WTC11 (cell line): ENCODE measurements at regions not wholly inside any gene's neighbourhood (a gene's known extent, or its start where the extent isn't known, plus 50 kb on each side); places are given as distances from the start of the nearest gene placed in this dataset.
A peak's percentile ranks its signal among the peaks of the same experiment; 100 is the strongest.

Experiments used
- ATAC-seq: fragments of 200-7000 bp; cut with Tn5 transposase; 2 replicates; pipeline ENCODE4 v1.10.0; 2021; ENCODE audit warnings: mild to moderate bottlenecking, moderate library complexity
- CTCF ChIA-PET: fragments of 300-600 bp; sonication (Branson Sonifier 250); formaldehyde crosslinking; loops from one replicate; lab custom pipeline; 2021; ENCODE audit warnings: antibody characterized with exemption; lab: Charles Lee
- POLR2A ChIA-PET: fragments of 350-600 bp; sonication (Branson Sonifier 250); formaldehyde crosslinking; loops from one replicate; lab custom pipeline; 2021; ENCODE audit warnings: antibody characterized with exemption; lab: Charles Lee
- DNase-seq: peaks from one replicate; pipeline ENCODE4 v3.0.0; 2021; ENCODE audit warnings: low spot score
- H3K27ac Mint-ChIP-seq: 2 replicates; pipeline ENCODE4 v1.8.0; 2021; ENCODE audit warnings: mixed read lengths
- H3K27me3 Mint-ChIP-seq: 2 replicates; pipeline ENCODE4 v1.8.0; 2021; ENCODE audit warnings: low read depth, mild to moderate bottlenecking, moderate library complexity, mixed read lengths
- H3K36me3 Mint-ChIP-seq: 2 replicates; pipeline ENCODE4 v1.8.0; 2021; ENCODE audit warnings: mixed read lengths
- H3K4me1 Mint-ChIP-seq: 2 replicates; pipeline ENCODE4 v1.8.0; 2022; ENCODE audit warnings: mixed read lengths
- H3K4me3 Mint-ChIP-seq: 2 replicates; pipeline ENCODE4 v1.8.0; 2021; ENCODE audit warnings: mild to moderate bottlenecking, moderate library complexity, mixed read lengths
- H3K9me3 Mint-ChIP-seq: 2 replicates; pipeline ENCODE4 v1.8.0; 2021; ENCODE audit warnings: mixed read lengths
- ATF1 ChIP-seq: sonication (generic); formaldehyde crosslinking; IDR thresholded peaks from 2 replicates; pipeline ENCODE4 v1.8.1; 2023; ENCODE audit warnings: mild to moderate bottlenecking, moderate library complexity, missing genetic modification reagents
- ELF4 ChIP-seq: sonication (generic); formaldehyde crosslinking; IDR thresholded peaks from 2 replicates; pipeline ENCODE4 v1.8.1; 2022; ENCODE audit warnings: low read depth, mild to moderate bottlenecking, moderate library complexity, missing genetic modification reagents
- EMX1 ChIP-seq: fragments of 250-450 bp; sonication (Bioruptor Pico); IDR thresholded peaks from 2 replicates; pipeline ENCODE4 v1.8.0; 2021; ENCODE audit warnings: mild to moderate bottlenecking
- FOXK1 ChIP-seq: sonication (generic); formaldehyde crosslinking; IDR thresholded peaks from 2 replicates; pipeline ENCODE4 v1.8.0; 2022; ENCODE audit warnings: mild to moderate bottlenecking, moderate library complexity, missing genetic modification reagents
- GTF2I ChIP-seq: fragments of 250-450 bp; sonication (Bioruptor Pico); conservative IDR thresholded peaks from 2 replicates; pipeline ENCODE4 v1.4.0; 2021; ENCODE audit warnings: mild to moderate bottlenecking
- SMAD3 ChIP-seq: sonication (generic); formaldehyde crosslinking; IDR thresholded peaks from 2 replicates; pipeline ENCODE4 v1.8.0; 2022; ENCODE audit warnings: missing genetic modification reagents, mild to moderate bottlenecking, borderline replicate concordance
- SP1 ChIP-seq: sonication (generic); formaldehyde crosslinking; conservative IDR thresholded peaks from 2 replicates; pipeline ENCODE4 v1.8.1; 2022; ENCODE audit warnings: missing genetic modification reagents
- ZNF416 ChIP-seq: fragments of 250-450 bp; sonication (Bioruptor Pico); IDR thresholded peaks from 2 replicates; pipeline ENCODE4 v1.9.0; 2021; ENCODE audit warnings: mild to moderate bottlenecking, inconsistent platforms
- TF ChIP-seq, protein P1 (sequence below): fragments of 250-450 bp; sonication (Bioruptor Pico); IDR thresholded peaks from 2 replicates; pipeline ENCODE4 v1.9.0; 2021; ENCODE audit warnings: moderate library complexity, mild to moderate bottlenecking, inconsistent platforms, borderline replicate concordance
- TF ChIP-seq, protein P2 (sequence below): sonication (generic); formaldehyde crosslinking; IDR thresholded peaks from 2 replicates; pipeline ENCODE4 v1.8.0; 2023; ENCODE audit warnings: mild to moderate bottlenecking, missing genetic modification reagents
- TF ChIP-seq, protein P3 (sequence below): fragments of 250-450 bp; sonication (Bioruptor Pico); IDR thresholded peaks from 2 replicates; pipeline ENCODE4 v1.8.0; 2021; ENCODE audit warnings: mild to moderate bottlenecking
- TF ChIP-seq, protein P4 (sequence below): sonication (generic); formaldehyde crosslinking; IDR thresholded peaks from 2 replicates; pipeline ENCODE4 v1.8.1; 2023; ENCODE audit warnings: mild to moderate bottlenecking, missing genetic modification reagents, moderate library complexity
- TF ChIP-seq, protein P5 (sequence below): sonication (generic); formaldehyde crosslinking; IDR thresholded peaks from 2 replicates; pipeline ENCODE4 v1.8.1; 2022; ENCODE audit warnings: low read depth, missing genetic modification reagents, borderline replicate concordance
- TF ChIP-seq, protein P6 (sequence below): sonication (generic); formaldehyde crosslinking; IDR thresholded peaks from 2 replicates; pipeline ENCODE4 v1.8.1; 2022; ENCODE audit warnings: low read depth, mild to moderate bottlenecking, moderate library complexity, missing genetic modification reagents, borderline replicate concordance
- TF ChIP-seq, protein P7 (sequence below): sonication (generic); formaldehyde crosslinking; IDR thresholded peaks from 2 replicates; pipeline ENCODE4 v1.8.0; 2022; ENCODE audit warnings: mild to moderate bottlenecking, missing genetic modification reagents
- TF ChIP-seq, protein P8 (sequence below): sonication (generic); formaldehyde crosslinking; conservative IDR thresholded peaks from 2 replicates; pipeline ENCODE4 v1.8.1; 2022; ENCODE audit warnings: mild to moderate bottlenecking, missing genetic modification reagents
- TF ChIP-seq, protein P9 (sequence below): sonication (generic); formaldehyde crosslinking; IDR thresholded peaks from 2 replicates; pipeline ENCODE4 v1.8.1; 2022; ENCODE audit warnings: missing genetic modification reagents, borderline replicate concordance

DNA sequence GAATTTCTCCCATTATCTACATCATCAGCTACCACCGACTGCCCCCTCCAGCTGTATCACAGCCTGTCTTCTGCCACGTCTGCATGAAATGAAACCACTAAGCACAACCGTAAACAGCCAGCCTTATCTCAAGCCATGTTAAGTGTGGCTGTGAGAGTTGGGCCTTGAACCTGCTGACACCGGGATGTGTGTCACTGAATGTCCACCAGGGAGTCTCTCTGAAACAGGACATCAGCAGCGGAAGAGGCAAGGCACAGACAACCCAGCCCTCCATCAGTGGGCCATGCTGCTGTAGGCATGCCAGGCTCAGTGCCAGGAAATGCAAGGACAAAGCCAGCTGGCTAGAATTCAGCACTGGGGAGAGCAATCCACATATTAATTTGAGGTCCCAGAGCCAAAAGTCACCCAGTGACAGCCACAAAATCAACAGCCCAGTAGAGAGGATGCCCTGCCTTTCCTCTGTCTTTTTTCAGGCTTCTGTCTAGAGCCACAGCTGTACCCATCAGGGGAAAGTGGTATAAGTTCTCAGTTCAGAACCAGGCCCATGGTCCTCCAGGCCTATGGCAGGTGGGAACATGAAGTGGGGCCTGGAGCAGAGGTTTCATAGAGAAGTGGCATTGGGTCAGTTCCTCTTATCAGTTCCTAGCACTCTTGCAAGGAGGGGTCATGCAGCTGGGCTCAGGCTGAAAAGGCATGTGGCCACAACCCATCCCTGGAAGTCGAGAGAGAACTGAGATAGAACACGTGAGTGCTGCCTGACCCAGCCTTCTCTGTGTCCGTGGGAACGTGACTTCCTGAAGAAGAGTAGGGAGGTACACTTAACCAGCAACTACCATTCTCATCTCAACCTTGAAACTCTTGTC, 199.4 kb downstream of the ESM1 start:
- no peaks in the 10 kb centered on the region for H3K36me3 Mint-ChIP-seq
- H3K4me1 Mint-ChIP-seq, result no peaks in the 10 kb centered on the region
- ATAC-seq (peak; percentile 47), DNase-seq (no peak)
- ChIA-PET CTCF (no interaction called here), POLR2A (no interaction called here)
- H3K27ac Mint-ChIP-seq, result no peak overlapping the region
- TF ChIP-seq, protein P1, sequence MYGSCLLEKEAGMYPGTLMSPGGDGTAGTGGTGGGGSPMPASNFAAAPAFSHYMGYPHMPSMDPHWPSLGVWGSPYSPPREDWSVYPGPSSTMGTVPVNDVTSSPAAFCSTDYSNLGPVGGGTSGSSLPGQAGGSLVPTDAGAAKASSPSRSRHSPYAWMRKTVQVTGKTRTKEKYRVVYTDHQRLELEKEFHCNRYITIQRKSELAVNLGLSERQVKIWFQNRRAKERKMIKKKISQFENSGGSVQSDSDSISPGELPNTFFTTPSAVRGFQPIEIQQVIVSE (CRISPR knock-in tag), result no peak
- TF ChIP-seq SMAD3 (CRISPR knock-in tag), result no peak
- no peak for TF ChIP-seq EMX1 (CRISPR knock-in tag)
- TF ChIP-seq, protein P2, sequence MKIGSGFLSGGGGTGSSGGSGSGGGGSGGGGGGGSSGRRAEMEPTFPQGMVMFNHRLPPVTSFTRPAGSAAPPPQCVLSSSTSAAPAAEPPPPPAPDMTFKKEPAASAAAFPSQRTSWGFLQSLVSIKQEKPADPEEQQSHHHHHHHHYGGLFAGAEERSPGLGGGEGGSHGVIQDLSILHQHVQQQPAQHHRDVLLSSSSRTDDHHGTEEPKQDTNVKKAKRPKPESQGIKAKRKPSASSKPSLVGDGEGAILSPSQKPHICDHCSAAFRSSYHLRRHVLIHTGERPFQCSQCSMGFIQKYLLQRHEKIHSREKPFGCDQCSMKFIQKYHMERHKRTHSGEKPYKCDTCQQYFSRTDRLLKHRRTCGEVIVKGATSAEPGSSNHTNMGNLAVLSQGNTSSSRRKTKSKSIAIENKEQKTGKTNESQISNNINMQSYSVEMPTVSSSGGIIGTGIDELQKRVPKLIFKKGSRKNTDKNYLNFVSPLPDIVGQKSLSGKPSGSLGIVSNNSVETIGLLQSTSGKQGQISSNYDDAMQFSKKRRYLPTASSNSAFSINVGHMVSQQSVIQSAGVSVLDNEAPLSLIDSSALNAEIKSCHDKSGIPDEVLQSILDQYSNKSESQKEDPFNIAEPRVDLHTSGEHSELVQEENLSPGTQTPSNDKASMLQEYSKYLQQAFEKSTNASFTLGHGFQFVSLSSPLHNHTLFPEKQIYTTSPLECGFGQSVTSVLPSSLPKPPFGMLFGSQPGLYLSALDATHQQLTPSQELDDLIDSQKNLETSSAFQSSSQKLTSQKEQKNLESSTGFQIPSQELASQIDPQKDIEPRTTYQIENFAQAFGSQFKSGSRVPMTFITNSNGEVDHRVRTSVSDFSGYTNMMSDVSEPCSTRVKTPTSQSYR (CRISPR knock-in tag), result no peak
- TF ChIP-seq FOXK1 (CRISPR knock-in tag), result no peak
- TF ChIP-seq, protein P3, sequence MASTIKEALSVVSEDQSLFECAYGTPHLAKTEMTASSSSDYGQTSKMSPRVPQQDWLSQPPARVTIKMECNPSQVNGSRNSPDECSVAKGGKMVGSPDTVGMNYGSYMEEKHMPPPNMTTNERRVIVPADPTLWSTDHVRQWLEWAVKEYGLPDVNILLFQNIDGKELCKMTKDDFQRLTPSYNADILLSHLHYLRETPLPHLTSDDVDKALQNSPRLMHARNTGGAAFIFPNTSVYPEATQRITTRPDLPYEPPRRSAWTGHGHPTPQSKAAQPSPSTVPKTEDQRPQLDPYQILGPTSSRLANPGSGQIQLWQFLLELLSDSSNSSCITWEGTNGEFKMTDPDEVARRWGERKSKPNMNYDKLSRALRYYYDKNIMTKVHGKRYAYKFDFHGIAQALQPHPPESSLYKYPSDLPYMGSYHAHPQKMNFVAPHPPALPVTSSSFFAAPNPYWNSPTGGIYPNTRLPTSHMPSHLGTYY, result no peak
- no peak for TF ChIP-seq ATF1 (CRISPR knock-in tag)
- TF ChIP-seq, protein P4, sequence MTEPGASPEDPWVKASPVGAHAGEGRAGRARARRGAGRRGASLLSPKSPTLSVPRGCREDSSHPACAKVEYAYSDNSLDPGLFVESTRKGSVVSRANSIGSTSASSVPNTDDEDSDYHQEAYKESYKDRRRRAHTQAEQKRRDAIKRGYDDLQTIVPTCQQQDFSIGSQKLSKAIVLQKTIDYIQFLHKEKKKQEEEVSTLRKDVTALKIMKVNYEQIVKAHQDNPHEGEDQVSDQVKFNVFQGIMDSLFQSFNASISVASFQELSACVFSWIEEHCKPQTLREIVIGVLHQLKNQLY (CRISPR knock-in tag), result no peak
- TF ChIP-seq, protein P5, sequence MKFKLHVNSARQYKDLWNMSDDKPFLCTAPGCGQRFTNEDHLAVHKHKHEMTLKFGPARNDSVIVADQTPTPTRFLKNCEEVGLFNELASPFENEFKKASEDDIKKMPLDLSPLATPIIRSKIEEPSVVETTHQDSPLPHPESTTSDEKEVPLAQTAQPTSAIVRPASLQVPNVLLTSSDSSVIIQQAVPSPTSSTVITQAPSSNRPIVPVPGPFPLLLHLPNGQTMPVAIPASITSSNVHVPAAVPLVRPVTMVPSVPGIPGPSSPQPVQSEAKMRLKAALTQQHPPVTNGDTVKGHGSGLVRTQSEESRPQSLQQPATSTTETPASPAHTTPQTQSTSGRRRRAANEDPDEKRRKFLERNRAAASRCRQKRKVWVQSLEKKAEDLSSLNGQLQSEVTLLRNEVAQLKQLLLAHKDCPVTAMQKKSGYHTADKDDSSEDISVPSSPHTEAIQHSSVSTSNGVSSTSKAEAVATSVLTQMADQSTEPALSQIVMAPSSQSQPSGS (CRISPR knock-in tag), result no peak
- no peak for TF ChIP-seq ZNF416 (CRISPR knock-in tag)
- TF ChIP-seq ELF4 (CRISPR knock-in tag), result no peak
- TF ChIP-seq SP1 (CRISPR knock-in tag), result no peak
- TF ChIP-seq, protein P6, sequence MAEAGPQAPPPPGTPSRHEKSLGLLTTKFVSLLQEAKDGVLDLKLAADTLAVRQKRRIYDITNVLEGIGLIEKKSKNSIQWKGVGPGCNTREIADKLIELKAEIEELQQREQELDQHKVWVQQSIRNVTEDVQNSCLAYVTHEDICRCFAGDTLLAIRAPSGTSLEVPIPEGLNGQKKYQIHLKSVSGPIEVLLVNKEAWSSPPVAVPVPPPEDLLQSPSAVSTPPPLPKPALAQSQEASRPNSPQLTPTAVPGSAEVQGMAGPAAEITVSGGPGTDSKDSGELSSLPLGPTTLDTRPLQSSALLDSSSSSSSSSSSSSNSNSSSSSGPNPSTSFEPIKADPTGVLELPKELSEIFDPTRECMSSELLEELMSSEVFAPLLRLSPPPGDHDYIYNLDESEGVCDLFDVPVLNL (CRISPR knock-in tag), result no peak
- TF ChIP-seq, protein P7, sequence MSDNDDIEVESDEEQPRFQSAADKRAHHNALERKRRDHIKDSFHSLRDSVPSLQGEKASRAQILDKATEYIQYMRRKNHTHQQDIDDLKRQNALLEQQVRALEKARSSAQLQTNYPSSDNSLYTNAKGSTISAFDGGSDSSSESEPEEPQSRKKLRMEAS (CRISPR knock-in tag), result no peak
- no peak for TF ChIP-seq GTF2I (CRISPR knock-in tag)
- TF ChIP-seq, protein P8, sequence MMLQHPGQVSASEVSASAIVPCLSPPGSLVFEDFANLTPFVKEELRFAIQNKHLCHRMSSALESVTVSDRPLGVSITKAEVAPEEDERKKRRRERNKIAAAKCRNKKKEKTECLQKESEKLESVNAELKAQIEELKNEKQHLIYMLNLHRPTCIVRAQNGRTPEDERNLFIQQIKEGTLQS (CRISPR knock-in tag), result no peak
- TF ChIP-seq, protein P9, sequence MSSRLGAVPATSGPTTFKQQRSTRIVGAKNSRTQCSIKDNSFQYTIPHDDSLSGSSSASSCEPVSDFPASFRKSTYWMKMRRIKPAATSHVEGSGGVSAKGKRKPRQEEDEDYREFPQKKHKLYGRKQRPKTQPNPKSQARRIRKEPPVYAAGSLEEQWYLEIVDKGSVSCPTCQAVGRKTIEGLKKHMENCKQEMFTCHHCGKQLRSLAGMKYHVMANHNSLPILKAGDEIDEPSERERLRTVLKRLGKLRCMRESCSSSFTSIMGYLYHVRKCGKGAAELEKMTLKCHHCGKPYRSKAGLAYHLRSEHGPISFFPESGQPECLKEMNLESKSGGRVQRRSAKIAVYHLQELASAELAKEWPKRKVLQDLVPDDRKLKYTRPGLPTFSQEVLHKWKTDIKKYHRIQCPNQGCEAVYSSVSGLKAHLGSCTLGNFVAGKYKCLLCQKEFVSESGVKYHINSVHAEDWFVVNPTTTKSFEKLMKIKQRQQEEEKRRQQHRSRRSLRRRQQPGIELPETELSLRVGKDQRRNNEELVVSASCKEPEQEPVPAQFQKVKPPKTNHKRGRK (CRISPR knock-in tag), result no peak
- no peaks in the 10 kb centered on the region; the same call in 1 of the 2 replicates for H3K27me3 Mint-ChIP-seq
- H3K9me3 Mint-ChIP-seq, result peaks cover 31% of the 10 kb centered on the region
- H3K4me3 Mint-ChIP-seq, result no peak overlapping the region
